Psoas muscle (tissue), 7 donors: ENCODE measurements at regions not wholly inside any gene's neighbourhood (a gene's known extent, or its start where the extent isn't known, plus 50 kb on each side); places are given as distances from the start of the nearest gene placed in this dataset.

ENCODE experiments used
- ATAC-seq, 4 donors: fragments of 200-7000 bp; cut with Tn5 transposase; one replicate each; pipeline ENCODE4 v1.9.1; 2020; ENCODE audit warnings: moderate library complexity in 3 of 4, mild to moderate bottlenecking in 2 of 4
- DNase-seq, 2 donors: peaks; one replicate each; pipeline ENCODE4 v3.0.0-alpha.2; 2020
- H3K27ac ChIP-seq: fragments of 200-600 bp; one replicate; pipeline ENCODE4 v1.8.0; 2022
- H3K27me3 ChIP-seq, 3 donors: fragments of 200-600 bp in 1 of 3; one replicate each; pipeline versions ENCODE4 v1.6.1 to v1.8.0; 2013 to 2022; ENCODE audit warnings: low read length in 2 of 3, mild to moderate bottlenecking in 2 of 3, moderate library complexity in 1 of 3; ENCODE audit not compliant: insufficient read depth in 3 of 3
- H3K36me3 ChIP-seq, 2 donors: fragments of 200-600 bp in 1 of 2; one replicate each; pipeline versions ENCODE4 v1.6.1 to v1.8.0; 2013 to 2022; ENCODE audit warnings: low read depth in 1 of 2, mild to moderate bottlenecking in 1 of 2, moderate library complexity in 1 of 2; ENCODE audit not compliant: insufficient read depth in 1 of 2
- H3K4me1 ChIP-seq: fragments of 200-600 bp; one replicate; pipeline ENCODE4 v1.8.0; 2022
- H3K4me3 ChIP-seq: fragments of 200-600 bp; one replicate; pipeline ENCODE4 v1.8.0; 2022; ENCODE audit warnings: mild to moderate bottlenecking
- H3K9me3 ChIP-seq: fragments of 200-600 bp; one replicate; pipeline ENCODE4 v1.8.0; 2022
- whole genome bisulfite sequencing, 3 donors: extraction: QIAGEN DNeasy Blood & Tissue Kit; methylation state at CpG; one replicate each; pipeline versions ENCODE4 v1.1.6 to v1.1.7; 2013; 5-methylcytosine and 5-hydroxymethylcytosine counted together
- intact Hi-C, 2 donors: fragments of 100-400 bp; cut with DNase I; formaldehyde crosslinking; loops; one replicate each; pipeline versions ENCODE4 v1.11.0 to v1.14.2; 2022
- TF ChIP-seq, protein P1 (sequence below): fragments of 200-600 bp; IDR thresholded peaks from one replicate; pipeline ENCODE4 v1.8.0; 2022; ENCODE audit warnings: antibody characterized with exemption
- donor health status: healthy with polysubstance abuse.
- donor health status: DM: no; HTN: no; CAD: no; lungs with moderate emphysema.
- donor health status: Bipolar disorder and iron deficiency.
- donor health status: healthy.
- donor health status: DM: yes; HTN: yes; CAD: no.
- donor health status: DM: no; HTN: no; CAD: no.
- donor health status: DM: yes; HTN: yes; CAD: no.

DNA sequence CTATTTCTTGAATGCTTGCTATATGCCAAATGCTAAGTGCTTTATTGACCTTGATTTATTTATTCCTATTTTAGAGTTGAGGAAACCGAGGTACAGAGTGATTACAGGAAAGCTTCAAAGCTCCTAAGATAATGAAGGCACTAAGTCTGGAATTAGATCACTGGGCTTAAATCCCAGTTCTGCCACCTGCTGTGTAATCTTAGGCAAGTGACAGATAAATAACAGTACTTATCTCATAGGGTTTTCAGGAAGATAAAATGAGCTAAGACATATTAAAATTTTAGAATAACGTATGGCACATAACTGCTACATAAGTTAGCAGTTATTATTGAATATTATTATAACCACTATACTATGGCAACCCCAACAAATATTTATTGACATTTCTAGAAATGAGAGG lies 843.8 kb downstream of the DTWD2 start:
- H3K27ac ChIP-seq = no peak overlapping the region
- H3K36me3 ChIP-seq = no peaks in the 10 kb centered on the region
- TF ChIP-seq, protein P1, sequence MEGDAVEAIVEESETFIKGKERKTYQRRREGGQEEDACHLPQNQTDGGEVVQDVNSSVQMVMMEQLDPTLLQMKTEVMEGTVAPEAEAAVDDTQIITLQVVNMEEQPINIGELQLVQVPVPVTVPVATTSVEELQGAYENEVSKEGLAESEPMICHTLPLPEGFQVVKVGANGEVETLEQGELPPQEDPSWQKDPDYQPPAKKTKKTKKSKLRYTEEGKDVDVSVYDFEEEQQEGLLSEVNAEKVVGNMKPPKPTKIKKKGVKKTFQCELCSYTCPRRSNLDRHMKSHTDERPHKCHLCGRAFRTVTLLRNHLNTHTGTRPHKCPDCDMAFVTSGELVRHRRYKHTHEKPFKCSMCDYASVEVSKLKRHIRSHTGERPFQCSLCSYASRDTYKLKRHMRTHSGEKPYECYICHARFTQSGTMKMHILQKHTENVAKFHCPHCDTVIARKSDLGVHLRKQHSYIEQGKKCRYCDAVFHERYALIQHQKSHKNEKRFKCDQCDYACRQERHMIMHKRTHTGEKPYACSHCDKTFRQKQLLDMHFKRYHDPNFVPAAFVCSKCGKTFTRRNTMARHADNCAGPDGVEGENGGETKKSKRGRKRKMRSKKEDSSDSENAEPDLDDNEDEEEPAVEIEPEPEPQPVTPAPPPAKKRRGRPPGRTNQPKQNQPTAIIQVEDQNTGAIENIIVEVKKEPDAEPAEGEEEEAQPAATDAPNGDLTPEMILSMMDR = no peak
- no peaks in the 10 kb centered on the region for H3K27me3 ChIP-seq
- no peak for DNase-seq
- H3K4me1 ChIP-seq = no peaks in the 10 kb centered on the region
- WGBS, 3 donors = 27 to 37% (median 31%) methylated on average over 2 of the region's 2 CpGs
- H3K9me3 ChIP-seq = no peaks in the 10 kb centered on the region
- intact Hi-C loops = no loop called here
- no peak for ATAC-seq
- H3K4me3 ChIP-seq = no peak overlapping the region

DNA sequence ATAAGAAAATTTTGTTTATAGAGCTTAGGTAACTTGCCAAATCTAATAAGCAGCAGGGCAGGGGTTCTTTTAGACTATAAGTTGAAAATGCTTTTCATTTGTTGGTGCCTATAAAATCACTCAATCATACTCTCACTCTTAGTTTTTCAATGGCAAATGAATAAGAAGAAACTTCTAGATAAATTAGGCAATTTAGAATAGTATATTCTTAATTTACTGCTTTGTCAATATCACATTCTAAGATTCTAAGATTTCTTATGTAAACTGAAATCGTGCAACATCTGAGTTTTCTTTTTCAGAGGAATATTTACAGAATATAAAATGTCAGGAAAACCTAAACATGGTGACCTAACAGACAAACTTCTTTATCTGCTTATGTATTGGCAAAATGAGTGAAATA lies 849.0 kb downstream of the DTWD2 start:
- H3K27ac ChIP-seq = no peak overlapping the region
- no peaks in the 10 kb centered on the region for H3K4me1 ChIP-seq
- ATAC-seq = no peak
- H3K4me3 ChIP-seq = no peak overlapping the region
- no peaks in the 10 kb centered on the region for H3K36me3 ChIP-seq
- WGBS, 3 donors = 75 to 84% (median 78%) methylated on average over 1 of the region's 1 CpG
- H3K9me3 ChIP-seq = no peaks in the 10 kb centered on the region
- no peak for DNase-seq
- TF ChIP-seq, protein P1 = no peak
- intact Hi-C loops = no loop called here
- no peaks in the 10 kb centered on the region for H3K27me3 ChIP-seq

DNA sequence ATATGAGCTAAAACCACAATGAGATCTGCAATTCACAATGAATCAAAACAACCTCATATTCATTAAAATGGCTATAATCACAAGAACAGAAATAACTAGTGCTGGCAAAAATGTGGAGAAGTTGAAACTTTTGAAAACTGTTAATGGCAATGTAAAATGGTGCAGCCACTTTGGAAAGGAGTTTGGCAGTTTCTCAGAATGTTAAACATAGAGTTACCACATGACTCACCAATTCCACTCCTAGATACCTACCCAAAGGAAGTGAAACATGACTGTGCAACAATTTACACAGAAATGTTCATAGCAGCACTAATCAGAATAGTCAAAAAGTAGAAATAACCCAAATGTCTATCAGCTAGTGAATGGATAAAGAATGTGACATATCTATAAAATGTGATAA lies 862.2 kb downstream of the DTWD2 start:
- ATAC-seq (no peak), DNase-seq (no peak)
- no peaks in the 10 kb centered on the region for H3K36me3 ChIP-seq
- H3K9me3 ChIP-seq = no peaks in the 10 kb centered on the region
- intact Hi-C loops = no loop called here
- TF ChIP-seq, protein P1 = no peak
- no peak overlapping the region for H3K4me3 ChIP-seq
- H3K27me3 ChIP-seq = no peaks in the 10 kb centered on the region
- no peaks in the 10 kb centered on the region for H3K4me1 ChIP-seq
- H3K27ac ChIP-seq = no peak overlapping the region

DNA sequence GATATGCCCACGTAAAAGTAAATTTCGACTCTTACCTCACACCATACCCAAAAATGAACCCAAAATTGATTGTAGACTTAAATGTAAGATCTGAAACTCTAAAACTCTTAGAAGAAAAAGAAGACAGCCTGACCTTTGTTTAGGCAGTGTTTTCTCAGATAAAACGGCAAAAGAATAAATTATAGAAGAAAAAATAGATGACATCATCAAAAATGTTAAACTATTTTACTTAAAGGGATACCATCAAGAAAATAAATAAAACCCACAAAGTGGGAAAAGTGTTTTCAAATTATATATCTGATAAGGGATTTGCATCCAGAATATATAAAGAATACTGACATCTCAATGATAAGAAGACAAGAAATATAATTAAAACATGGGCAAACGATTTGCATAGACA lies 862.7 kb downstream of the DTWD2 start:
- Histone ChIP-seq H3K27me3 (no peaks in the 10 kb centered on the region), H3K27ac (no peak overlapping the region), H3K4me3 (no peak overlapping the region), H3K9me3 (no peaks in the 10 kb centered on the region), H3K36me3 (no peaks in the 10 kb centered on the region), H3K4me1 (no peaks in the 10 kb centered on the region)
- TF ChIP-seq, protein P1 = no peak
- DNase-seq (no peak), ATAC-seq (no peak)
- intact Hi-C loops = no loop called here
- 74 to 84% (median 83%) methylated on average over 4 of the region's 4 CpGs for WGBS, 3 donors

DNA sequence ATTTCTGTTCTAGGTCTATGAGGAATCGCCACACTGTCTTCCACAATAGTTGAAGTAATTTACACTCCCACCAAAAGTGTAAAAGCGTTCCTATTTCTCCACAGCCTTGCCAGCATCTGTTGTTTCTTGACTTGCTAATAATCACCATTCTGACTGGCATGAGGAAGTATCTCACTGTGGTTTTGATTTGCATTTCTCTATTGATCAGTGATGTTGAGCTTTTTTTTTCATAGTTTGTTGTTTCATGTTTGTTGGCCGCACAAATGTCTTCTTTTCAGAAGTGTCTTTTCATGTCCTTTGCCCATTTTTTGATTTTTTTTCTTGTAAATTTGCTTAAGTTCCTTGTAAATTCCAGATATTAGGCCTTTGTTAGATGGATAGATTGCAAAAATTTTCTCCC lies 867.1 kb downstream of the DTWD2 start:
- DNase-seq (no peak), ATAC-seq (no peak)
- Histone ChIP-seq H3K9me3 (no peaks in the 10 kb centered on the region), H3K27ac (no peak overlapping the region), H3K36me3 (no peaks in the 10 kb centered on the region), H3K4me1 (no peaks in the 10 kb centered on the region), H3K4me3 (no peak overlapping the region), H3K27me3 (no peaks in the 10 kb centered on the region)
- WGBS, 3 donors = 82 to 89% (median 88%) methylated on average over 3 of the region's 3 CpGs
- TF ChIP-seq, protein P1 = no peak
- intact Hi-C loops = no loop called here
